Neuron (in vitro differentiated cells): ENCODE measurements at regions not wholly inside any gene's neighbourhood (a gene's known extent, or its start where the extent isn't known, plus 50 kb on each side); places are given as distances from the start of the nearest gene placed in this dataset.

ENCODE experiments used
- H2AFZ ChIP-seq: one replicate; pipeline ENCODE4 v1.6.1; 2013; ENCODE audit warnings: low read depth, mild to moderate bottlenecking, inconsistent platforms, low read length, moderate library complexity
- H3K27me3 ChIP-seq: one replicate; pipeline ENCODE4 v1.6.1; 2013; ENCODE audit warnings: low read length; ENCODE audit not compliant: insufficient read depth
- H3K36me3 ChIP-seq: one replicate; pipeline ENCODE4 v1.6.1; 2013; ENCODE audit warnings: low read length; ENCODE audit not compliant: insufficient read depth
- H3K4me1 ChIP-seq: one replicate; pipeline ENCODE4 v1.6.1; 2013; ENCODE audit warnings: low read length; ENCODE audit not compliant: insufficient read depth
- H3K4me3 ChIP-seq: 2 replicates; pipeline ENCODE4 v1.5.1; 2013; ENCODE audit warnings: mild to moderate bottlenecking, low read length, moderate library complexity
- H3K9me3 ChIP-seq: one replicate; pipeline ENCODE4 v1.6.1; 2013; ENCODE audit warnings: low read length

GRCh38 chr2:2845267-2845666 lies 514.2 kb upstream of the MYT1L start:
- H3K36me3 ChIP-seq = no peaks in the 10 kb centered on the region
- H3K27me3 ChIP-seq = no peaks in the 10 kb centered on the region
- H3K4me3 ChIP-seq = no peak overlapping the region
- H3K9me3 ChIP-seq = no peaks in the 10 kb centered on the region
- no peak overlapping the region for H2AFZ ChIP-seq
- H3K4me1 ChIP-seq = peaks cover 10% of the 10 kb centered on the region

- H3K36me3 ChIP-seq = no peaks in the 10 kb centered on the region
- no peak overlapping the region for H2AFZ ChIP-seq
- no peaks in the 10 kb centered on the region for H3K27me3 ChIP-seq
- H3K4me3 ChIP-seq = no peak overlapping the region
- peaks cover 3% of the 10 kb centered on the region for H3K4me1 ChIP-seq
- no peaks in the 10 kb centered on the region for H3K9me3 ChIP-seq
Observed at GRCh38 chr2:2843969-2844548, 513.0 kb upstream of the MYT1L start.

- no peaks in the 10 kb centered on the region for H3K27me3 ChIP-seq
- no peaks in the 10 kb centered on the region for H3K36me3 ChIP-seq
- no peaks in the 10 kb centered on the region for H3K4me1 ChIP-seq
- H3K9me3 ChIP-seq = no peaks in the 10 kb centered on the region
- no peak overlapping the region for H3K4me3 ChIP-seq
- H2AFZ ChIP-seq = no peak overlapping the region
Observed at GRCh38 chr2:2842466-2842865, 511.4 kb upstream of the MYT1L start.

GRCh38 chr2:2840681-2841300 lies 509.7 kb upstream of the MYT1L start:
- Histone ChIP-seq H3K4me3 (no peak overlapping the region), H3K9me3 (no peaks in the 10 kb centered on the region), H3K36me3 (no peaks in the 10 kb centered on the region), H3K4me1 (no peaks in the 10 kb centered on the region), H3K27me3 (no peaks in the 10 kb centered on the region), H2AFZ (no peak overlapping the region)

- H3K36me3 ChIP-seq = no peaks in the 10 kb centered on the region
- H3K4me1 ChIP-seq = no peaks in the 10 kb centered on the region
Observed at GRCh38 chr2:2839782-2840531, 508.9 kb upstream of the MYT1L start.

GRCh38 chr2:2839393-2839781 lies 508.3 kb upstream of the MYT1L start:
- Histone ChIP-seq H3K4me3 (no peak overlapping the region), H3K9me3 (no peaks in the 10 kb centered on the region), H3K27me3 (no peaks in the 10 kb centered on the region), H2AFZ (no peak overlapping the region), H3K36me3 (no peaks in the 10 kb centered on the region), H3K4me1 (no peaks in the 10 kb centered on the region)

More at GRCh38 chr2:2839782-2840531, 508.9 kb upstream of the MYT1L start:
- no peaks in the 10 kb centered on the region for H3K9me3 ChIP-seq
- no peak overlapping the region for H3K4me3 ChIP-seq
- H2AFZ ChIP-seq = no peak overlapping the region
- no peaks in the 10 kb centered on the region for H3K27me3 ChIP-seq

GRCh38 chr2:2838548-2838845 lies 507.4 kb upstream of the MYT1L start:
- Histone ChIP-seq H3K4me1 (no peaks in the 10 kb centered on the region), H2AFZ (no peak overlapping the region), H3K4me3 (no peak overlapping the region), H3K36me3 (no peaks in the 10 kb centered on the region), H3K9me3 (no peaks in the 10 kb centered on the region), H3K27me3 (no peaks in the 10 kb centered on the region)

GRCh38 chr2:2837746-2838547 lies 506.9 kb upstream of the MYT1L start:
- Histone ChIP-seq H3K4me3 (no peak overlapping the region), H3K27me3 (no peaks in the 10 kb centered on the region), H3K4me1 (no peaks in the 10 kb centered on the region), H2AFZ (no peak overlapping the region), H3K36me3 (no peaks in the 10 kb centered on the region), H3K9me3 (no peaks in the 10 kb centered on the region)

GRCh38 chr2:2836343-2837070 lies 505.4 kb upstream of the MYT1L start:
- H3K4me3 ChIP-seq = no peak overlapping the region
- H2AFZ ChIP-seq = no peak overlapping the region
- H3K9me3 ChIP-seq = no peaks in the 10 kb centered on the region
- no peaks in the 10 kb centered on the region for H3K36me3 ChIP-seq
- H3K27me3 ChIP-seq = no peaks in the 10 kb centered on the region
- H3K4me1 ChIP-seq = peaks cover 5% of the 10 kb centered on the region

GRCh38 chr2:2834516-2835254 lies 503.6 kb upstream of the MYT1L start:
- Histone ChIP-seq H3K27me3 (no peaks in the 10 kb centered on the region), H2AFZ (no peak overlapping the region), H3K4me3 (no peak overlapping the region), H3K9me3 (no peaks in the 10 kb centered on the region), H3K4me1 (peaks cover 7% of the 10 kb centered on the region), H3K36me3 (no peaks in the 10 kb centered on the region)

GRCh38 chr2:2834105-2834504 lies 503.0 kb upstream of the MYT1L start:
- no peaks in the 10 kb centered on the region for H3K36me3 ChIP-seq
- no peaks in the 10 kb centered on the region for H3K9me3 ChIP-seq
- H3K4me1 ChIP-seq = peaks cover 7% of the 10 kb centered on the region
- H3K27me3 ChIP-seq = no peaks in the 10 kb centered on the region
- no peak overlapping the region for H3K4me3 ChIP-seq
- no peak overlapping the region for H2AFZ ChIP-seq

GRCh38 chr2:2832657-2833056 lies 501.6 kb upstream of the MYT1L start:
- H3K36me3 ChIP-seq = no peaks in the 10 kb centered on the region
- H2AFZ ChIP-seq = no peak overlapping the region
- H3K4me1 ChIP-seq = peaks cover 12% of the 10 kb centered on the region
- H3K27me3 ChIP-seq = no peaks in the 10 kb centered on the region
- H3K4me3 ChIP-seq = no peak overlapping the region
- no peaks in the 10 kb centered on the region for H3K9me3 ChIP-seq
